ENCODE measurements at regions not wholly inside any gene's neighbourhood (a gene's known extent, or its start where the extent isn't known, plus 50 kb on each side); places are given as distances from the start of the nearest gene placed in this dataset.

- H3K4me3 ChIP-seq: no peak overlapping the region
- H3K27ac ChIP-seq: peak overlapping the region; percentile 43; the same call in 1 of the 2 replicates
- H3K36me3 ChIP-seq: no peaks in the 10 kb centered on the region
- DNase-seq (ENCODE audit: low read depth in 1 of 2, low spot score in 2 of 2): peak; percentile 55 to 66
- H3K4me1 ChIP-seq (replicated peaks): peaks cover 25% of the 10 kb centered on the region
- no peaks in the 10 kb centered on the region for H3K27me3 ChIP-seq (replicated peaks)
- H3K9me3 ChIP-seq (replicated peaks): no peaks in the 10 kb centered on the region
Measured at GRCh38 chr13:21974741-21975140, 303.9 kb downstream of the FGF9 start.

- H3K27ac ChIP-seq: no peak overlapping the region
Measured at GRCh38 chr13:21976159-21976558, 305.3 kb downstream of the FGF9 start.

DNA sequence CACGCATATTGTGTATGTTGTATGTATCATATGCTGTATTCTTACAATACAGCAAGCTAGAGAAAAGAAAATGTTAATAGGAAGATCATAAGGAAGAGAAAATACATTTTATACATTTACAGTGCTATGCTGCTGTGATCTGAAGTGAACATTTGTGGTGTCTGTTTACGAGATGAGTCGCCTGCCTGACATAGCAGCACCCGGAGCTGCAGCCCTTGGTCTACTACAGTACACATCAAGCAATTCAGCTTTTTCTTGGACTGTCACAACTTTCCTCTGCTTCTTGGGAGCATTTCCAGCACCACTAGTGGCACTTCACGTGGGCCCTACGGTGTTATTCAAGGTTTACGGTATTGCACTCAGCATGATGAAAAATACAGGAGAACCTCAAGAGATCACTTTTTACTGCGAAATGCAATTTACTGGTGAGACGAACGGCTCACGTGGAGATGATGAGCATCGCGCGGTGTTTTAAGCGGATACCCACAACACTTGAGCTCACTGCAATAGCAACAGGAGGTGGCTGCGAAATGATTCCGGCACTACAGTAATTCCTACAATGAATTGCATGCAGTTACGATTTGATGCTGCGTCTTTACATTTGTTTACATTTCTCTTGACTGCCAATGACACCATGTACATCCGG, 308.4 kb downstream of the FGF9 start:
- peaks cover 14% of the 10 kb centered on the region for H3K4me1 ChIP-seq (replicated peaks)
- no peaks in the 10 kb centered on the region for H3K36me3 ChIP-seq
- H3K27me3 ChIP-seq (replicated peaks): no peaks in the 10 kb centered on the region
- H3K27ac ChIP-seq: no peak overlapping the region
- no peak overlapping the region for H3K4me3 ChIP-seq
- H3K9me3 ChIP-seq (replicated peaks): no peaks in the 10 kb centered on the region
- DNase-seq (ENCODE audit: low read depth in 1 of 2, low spot score in 2 of 2): no peak

More at GRCh38 chr13:21976159-21976558, 305.3 kb downstream of the FGF9 start:
- no peaks in the 10 kb centered on the region for H3K36me3 ChIP-seq
- no peak for DNase-seq (ENCODE audit: low read depth in 1 of 2, low spot score in 2 of 2)
- peaks cover 25% of the 10 kb centered on the region for H3K4me1 ChIP-seq (replicated peaks)
- no peak overlapping the region for H3K4me3 ChIP-seq
- H3K9me3 ChIP-seq (replicated peaks): no peaks in the 10 kb centered on the region
- H3K27me3 ChIP-seq (replicated peaks): no peaks in the 10 kb centered on the region

- no peak for DNase-seq (ENCODE audit: low read depth in 1 of 2, low spot score in 2 of 2)
- Histone ChIP-seq H3K9me3 (replicated peaks) (no peaks in the 10 kb centered on the region), H3K4me1 (replicated peaks) (peaks cover 6% of the 10 kb centered on the region), H3K36me3 (no peaks in the 10 kb centered on the region), H3K27ac (no peak overlapping the region), H3K27me3 (replicated peaks) (no peaks in the 10 kb centered on the region), H3K4me3 (no peak overlapping the region)
Measured at GRCh38 chr13:21980049-21980448, 309.2 kb downstream of the FGF9 start.

DNA sequence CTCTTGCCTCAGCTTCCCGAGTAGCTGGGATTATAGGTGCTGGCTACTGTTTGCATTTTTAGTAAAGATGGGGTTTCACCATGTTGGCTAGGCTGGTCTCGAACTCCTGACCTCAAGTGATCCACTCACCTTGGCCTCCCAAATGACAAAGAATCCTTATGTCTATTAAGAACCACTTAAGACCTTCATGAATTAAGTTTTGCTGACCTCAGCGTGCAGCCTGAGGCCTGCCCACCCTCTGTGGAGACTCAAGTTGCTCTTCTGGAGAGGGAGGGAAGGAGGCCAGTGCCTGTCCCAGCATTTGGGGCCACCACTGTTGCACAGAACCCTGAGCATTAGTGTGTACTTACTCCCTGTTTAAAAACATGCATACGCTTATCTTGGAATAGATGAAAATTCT, 313.3 kb downstream of the FGF9 start:
- H3K27me3 ChIP-seq (replicated peaks): no peaks in the 10 kb centered on the region
- no peaks in the 10 kb centered on the region for H3K36me3 ChIP-seq
- DNase-seq (ENCODE audit: low read depth in 1 of 2, low spot score in 2 of 2): no peak
- H3K27ac ChIP-seq: no peak overlapping the region
- no peaks in the 10 kb centered on the region for H3K9me3 ChIP-seq (replicated peaks)
- H3K4me1 ChIP-seq (replicated peaks): no peaks in the 10 kb centered on the region
- H3K4me3 ChIP-seq: no peak overlapping the region

DNA sequence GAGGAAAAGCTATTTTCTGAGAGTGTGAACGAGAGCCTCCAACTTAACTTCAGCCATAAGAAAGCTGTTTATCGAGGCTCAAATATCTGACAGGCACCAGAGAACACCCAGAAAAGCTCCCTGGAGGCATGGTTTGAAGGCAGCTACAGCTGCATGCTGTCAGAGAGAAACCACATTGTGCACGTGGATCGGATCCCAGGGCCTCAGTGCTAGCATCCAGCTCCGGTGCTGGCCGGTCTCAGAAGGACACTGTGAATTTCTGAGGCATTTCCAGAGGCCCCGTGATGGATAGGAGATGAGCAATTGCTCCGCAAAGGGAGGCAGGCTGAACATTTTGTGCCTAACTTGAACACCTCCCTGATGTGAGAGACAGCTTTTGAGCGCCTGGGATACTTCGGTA, 315.7 kb downstream of the FGF9 start:
- DNase-seq (ENCODE audit: low read depth in 1 of 2, low spot score in 2 of 2): no peak
- Histone ChIP-seq H3K27ac (no peak overlapping the region), H3K9me3 (replicated peaks) (no peaks in the 10 kb centered on the region), H3K27me3 (replicated peaks) (no peaks in the 10 kb centered on the region), H3K4me3 (no peak overlapping the region), H3K4me1 (replicated peaks) (no peaks in the 10 kb centered on the region), H3K36me3 (no peaks in the 10 kb centered on the region)

- DNase-seq (ENCODE audit: low read depth in 1 of 2, low spot score in 2 of 2): no peak
- no peak overlapping the region for H3K27ac ChIP-seq
- H3K36me3 ChIP-seq: no peaks in the 10 kb centered on the region
- no peaks in the 10 kb centered on the region for H3K9me3 ChIP-seq (replicated peaks)
- no peaks in the 10 kb centered on the region for H3K4me1 ChIP-seq (replicated peaks)
- no peaks in the 10 kb centered on the region for H3K27me3 ChIP-seq (replicated peaks)
- no peak overlapping the region for H3K4me3 ChIP-seq
Measured at GRCh38 chr13:21987793-21988192, 316.9 kb downstream of the FGF9 start.

DNA sequence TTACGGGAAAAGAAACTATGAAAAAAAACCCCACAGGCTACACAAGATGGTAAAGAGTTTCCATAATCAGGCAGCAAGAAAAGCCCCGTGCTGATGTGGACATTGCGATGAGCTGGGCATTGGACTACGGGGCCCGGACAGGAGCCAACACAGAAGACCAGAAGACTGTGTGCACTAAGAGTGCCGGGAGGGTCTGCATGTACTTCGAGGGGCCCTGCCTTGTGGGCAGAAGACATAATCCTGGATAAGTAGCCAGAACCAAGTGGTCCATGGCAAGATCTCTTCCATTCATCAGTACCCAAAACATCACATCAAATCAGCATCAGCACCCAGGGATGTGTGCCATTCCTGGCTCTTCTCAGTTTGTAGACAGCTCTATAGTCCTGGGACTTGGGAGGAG, 317.8 kb downstream of the FGF9 start:
- H3K9me3 ChIP-seq (replicated peaks): no peaks in the 10 kb centered on the region
- H3K36me3 ChIP-seq: no peaks in the 10 kb centered on the region
- no peak overlapping the region for H3K4me3 ChIP-seq
- no peaks in the 10 kb centered on the region for H3K27me3 ChIP-seq (replicated peaks)
- no peak for DNase-seq (ENCODE audit: low read depth in 1 of 2, low spot score in 2 of 2)
- no peak overlapping the region for H3K27ac ChIP-seq
- no peaks in the 10 kb centered on the region for H3K4me1 ChIP-seq (replicated peaks)

DNA sequence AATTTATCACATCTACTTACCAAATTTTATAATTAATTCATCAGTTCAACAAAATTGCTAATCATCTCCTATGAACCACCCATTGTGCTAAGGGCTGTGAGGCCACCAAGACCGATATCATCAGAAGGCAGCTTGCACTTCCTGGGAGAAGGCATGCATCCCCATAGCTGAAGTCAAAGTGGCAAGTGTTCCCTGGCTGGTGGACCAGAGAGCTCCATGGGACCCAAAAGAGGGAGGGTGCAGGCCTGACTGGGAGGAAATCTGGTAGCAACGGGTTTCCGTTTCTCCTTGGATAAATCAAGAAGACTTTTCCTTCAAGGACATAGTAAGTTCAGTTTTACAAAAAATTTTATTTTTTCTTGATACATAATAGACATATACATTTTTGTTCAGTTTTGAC, 325.2 kb downstream of the FGF9 start:
- H3K4me3 ChIP-seq: no peak overlapping the region
- no peak overlapping the region for H3K27ac ChIP-seq
- no peaks in the 10 kb centered on the region for H3K4me1 ChIP-seq (replicated peaks)
- no peaks in the 10 kb centered on the region for H3K36me3 ChIP-seq
- DNase-seq (ENCODE audit: low read depth in 1 of 2, low spot score in 2 of 2): no peak
- no peaks in the 10 kb centered on the region for H3K9me3 ChIP-seq (replicated peaks)
- H3K27me3 ChIP-seq (replicated peaks): no peaks in the 10 kb centered on the region

DNA sequence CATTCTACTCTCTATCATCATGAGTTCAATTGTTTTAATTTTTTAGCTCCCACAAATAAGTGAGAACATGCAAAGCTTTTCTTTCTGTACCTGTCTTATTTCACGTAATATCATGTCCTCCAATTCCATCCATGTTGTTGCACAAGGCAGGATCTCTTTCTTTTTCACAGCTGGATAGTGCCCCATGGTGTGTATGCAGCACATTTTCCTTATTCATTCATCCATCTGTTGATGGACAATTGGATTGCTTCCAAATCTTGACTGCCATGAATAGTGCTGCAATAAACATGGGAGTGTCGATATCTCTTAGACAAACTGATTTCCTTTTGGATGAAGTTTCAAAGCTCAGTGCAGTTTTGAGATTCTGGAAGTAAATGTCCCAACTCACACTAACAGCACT, 326.9 kb downstream of the FGF9 start:
- H3K4me3 ChIP-seq: no peak overlapping the region
- no peak for DNase-seq (ENCODE audit: low read depth in 1 of 2, low spot score in 2 of 2)

DNA sequence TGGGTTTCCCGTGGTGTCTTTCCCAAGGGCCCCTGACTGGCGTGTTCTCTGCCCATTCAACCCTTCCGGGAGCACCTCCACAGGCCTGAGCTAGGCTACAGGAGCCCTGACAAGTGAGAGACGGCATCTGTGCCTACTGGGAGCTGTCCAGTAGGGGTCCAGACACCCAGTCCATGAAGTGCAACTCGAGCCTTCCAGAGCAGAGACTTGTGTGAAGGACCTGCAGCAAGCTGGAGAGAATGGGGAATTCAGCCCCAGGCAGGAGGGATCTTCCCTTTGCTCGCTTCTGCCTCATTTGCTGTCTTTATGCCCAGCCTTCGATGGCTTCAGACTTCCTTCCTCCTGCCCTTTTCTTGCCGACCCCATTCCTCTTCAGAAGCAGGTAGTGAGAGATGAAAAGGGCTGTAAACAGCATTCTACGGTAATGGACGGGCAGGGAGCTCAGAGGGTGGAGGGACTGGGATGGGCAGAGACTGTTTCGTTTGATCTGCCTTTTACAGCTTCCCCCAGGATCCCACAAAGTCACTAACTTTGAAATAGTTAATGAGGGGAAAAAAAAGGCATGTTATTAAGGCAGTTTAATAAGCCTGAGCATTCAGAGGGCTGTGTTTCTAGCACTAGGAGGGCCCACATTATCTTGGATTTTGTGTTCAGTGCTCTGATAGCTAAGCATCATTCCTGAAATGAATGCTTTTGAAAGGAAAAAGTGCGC, 327.6 kb downstream of the FGF9 start:
- Histone ChIP-seq H3K36me3 (no peaks in the 10 kb centered on the region), H3K9me3 (replicated peaks) (no peaks in the 10 kb centered on the region), H3K27me3 (replicated peaks) (no peaks in the 10 kb centered on the region), H3K27ac (no peak overlapping the region), H3K4me1 (replicated peaks) (no peaks in the 10 kb centered on the region), H3K4me3 (no peak overlapping the region)
- no peak for DNase-seq (ENCODE audit: low read depth in 1 of 2, low spot score in 2 of 2)

More for the DNA sequence above, 326.9 kb downstream of the FGF9 start:
- Histone ChIP-seq H3K4me1 (replicated peaks) (no peaks in the 10 kb centered on the region), H3K9me3 (replicated peaks) (no peaks in the 10 kb centered on the region), H3K27me3 (replicated peaks) (no peaks in the 10 kb centered on the region), H3K27ac (no peak overlapping the region), H3K36me3 (no peaks in the 10 kb centered on the region)

- Histone ChIP-seq H3K9me3 (replicated peaks) (no peaks in the 10 kb centered on the region), H3K4me1 (replicated peaks) (no peaks in the 10 kb centered on the region), H3K4me3 (no peak overlapping the region), H3K36me3 (no peaks in the 10 kb centered on the region), H3K27me3 (replicated peaks) (no peaks in the 10 kb centered on the region), H3K27ac (no peak overlapping the region)
- no peak for DNase-seq (ENCODE audit: low read depth in 1 of 2, low spot score in 2 of 2)
Measured at GRCh38 chr13:21999666-22000065, 328.8 kb downstream of the FGF9 start.

DNA sequence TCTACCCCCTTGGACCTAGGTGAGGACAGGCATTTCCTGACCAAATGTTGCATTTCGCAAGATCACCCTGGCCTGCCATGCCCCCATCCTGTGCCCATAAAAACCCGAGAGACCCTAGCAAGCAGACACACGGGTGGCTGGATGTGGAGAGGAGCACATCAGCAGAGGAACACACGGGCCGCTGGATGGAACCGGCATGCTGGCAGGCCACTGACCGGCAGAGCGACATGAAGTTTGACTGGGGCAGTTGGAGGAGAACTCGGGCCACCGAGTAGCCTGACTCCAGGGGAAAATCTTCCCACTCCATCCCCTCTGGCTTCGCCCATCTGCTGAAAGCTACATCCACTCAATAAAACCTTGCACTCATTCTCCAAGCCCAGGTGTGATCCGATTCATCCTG, 329.3 kb downstream of the FGF9 start:
- H3K36me3 ChIP-seq: no peaks in the 10 kb centered on the region
- no peaks in the 10 kb centered on the region for H3K9me3 ChIP-seq (replicated peaks)
- H3K27me3 ChIP-seq (replicated peaks): no peaks in the 10 kb centered on the region
- no peaks in the 10 kb centered on the region for H3K4me1 ChIP-seq (replicated peaks)
- no peak for DNase-seq (ENCODE audit: low read depth in 1 of 2, low spot score in 2 of 2)
- H3K4me3 ChIP-seq: no peak overlapping the region
- H3K27ac ChIP-seq: no peak overlapping the region

GRCh38 chr13:22001336-22001735, 330.5 kb downstream of the FGF9 start:
- H3K4me1 ChIP-seq (replicated peaks): no peaks in the 10 kb centered on the region
- no peaks in the 10 kb centered on the region for H3K27me3 ChIP-seq (replicated peaks)
- H3K36me3 ChIP-seq: no peaks in the 10 kb centered on the region
- no peaks in the 10 kb centered on the region for H3K9me3 ChIP-seq (replicated peaks)
- H3K4me3 ChIP-seq: no peak overlapping the region
- DNase-seq (ENCODE audit: low read depth in 1 of 2, low spot score in 2 of 2): no peak
- no peak overlapping the region for H3K27ac ChIP-seq
